Hepatocyte (in vitro differentiated cells): ENCODE measurements at regions not wholly inside any gene's neighbourhood (a gene's known extent, or its start where the extent isn't known, plus 50 kb on each side); places are given as distances from the start of the nearest gene placed in this dataset.

Experiments used
- CTCF ChIP-seq: fragments of 200-600 bp; sonication (generic); IDR thresholded peaks from 2 replicates; pipeline ENCODE4 v1.5.1; 2016; ENCODE audit warnings: antibody characterized with exemption, mild to moderate bottlenecking; ENCODE audit not compliant: poor library complexity
- EZH2 ChIP-seq: fragments of 200-600 bp; sonication (generic); IDR thresholded peaks from 2 replicates; pipeline ENCODE4 v1.6.1; 2016; ENCODE audit warnings: antibody characterized with exemption, mild to moderate bottlenecking, borderline replicate concordance
- EZH2phosphoT487 ChIP-seq: fragments of 200-600 bp; sonication (generic); IDR thresholded peaks from one replicate; pipeline ENCODE4 v1.6.1; 2018; ENCODE audit warnings: antibody characterized with exemption, mild to moderate bottlenecking, low read depth, moderate library complexity; ENCODE audit not compliant: unreplicated experiment, severe bottlenecking

- TF ChIP-seq CTCF (no peak), EZH2phosphoT487 (no peak), EZH2 (no peak)
Measured at GRCh38 chr1:218872928-218873327, 300.8 kb upstream of the LYPLAL1 start.
